ENCODE measurements at regions not wholly inside any gene's neighbourhood (a gene's known extent, or its start where the extent isn't known, plus 50 kb on each side); places are given as distances from the start of the nearest gene placed in this dataset.

DNA sequence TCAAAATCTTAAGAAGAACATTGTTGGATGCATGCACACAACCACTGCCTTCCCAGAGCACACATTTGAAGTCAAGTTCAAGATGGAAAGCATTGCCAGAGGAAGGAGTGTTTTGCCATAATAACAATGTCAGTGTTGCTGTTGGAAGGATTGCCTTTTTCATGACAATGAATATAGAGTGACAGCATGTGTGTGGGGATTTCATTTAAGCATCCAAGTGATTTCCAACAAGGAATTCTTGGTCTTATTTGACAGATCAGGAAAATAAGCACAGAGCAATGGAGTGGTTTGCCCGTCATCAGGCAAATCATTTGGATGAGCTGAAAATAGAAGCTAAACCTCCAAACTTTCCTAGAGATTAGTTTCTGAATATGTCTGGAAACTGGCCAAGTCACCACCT is 140.0 kb upstream of the RAI14 start:
- TF ChIP-seq, protein P1, sequence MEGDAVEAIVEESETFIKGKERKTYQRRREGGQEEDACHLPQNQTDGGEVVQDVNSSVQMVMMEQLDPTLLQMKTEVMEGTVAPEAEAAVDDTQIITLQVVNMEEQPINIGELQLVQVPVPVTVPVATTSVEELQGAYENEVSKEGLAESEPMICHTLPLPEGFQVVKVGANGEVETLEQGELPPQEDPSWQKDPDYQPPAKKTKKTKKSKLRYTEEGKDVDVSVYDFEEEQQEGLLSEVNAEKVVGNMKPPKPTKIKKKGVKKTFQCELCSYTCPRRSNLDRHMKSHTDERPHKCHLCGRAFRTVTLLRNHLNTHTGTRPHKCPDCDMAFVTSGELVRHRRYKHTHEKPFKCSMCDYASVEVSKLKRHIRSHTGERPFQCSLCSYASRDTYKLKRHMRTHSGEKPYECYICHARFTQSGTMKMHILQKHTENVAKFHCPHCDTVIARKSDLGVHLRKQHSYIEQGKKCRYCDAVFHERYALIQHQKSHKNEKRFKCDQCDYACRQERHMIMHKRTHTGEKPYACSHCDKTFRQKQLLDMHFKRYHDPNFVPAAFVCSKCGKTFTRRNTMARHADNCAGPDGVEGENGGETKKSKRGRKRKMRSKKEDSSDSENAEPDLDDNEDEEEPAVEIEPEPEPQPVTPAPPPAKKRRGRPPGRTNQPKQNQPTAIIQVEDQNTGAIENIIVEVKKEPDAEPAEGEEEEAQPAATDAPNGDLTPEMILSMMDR (IDR thresholded peaks at IDR 0.05), result no peak
- TF ChIP-seq POLR2A (IDR thresholded peaks at IDR 0.05), result no peak
